ENCODE measurements at regions not wholly inside any gene's neighbourhood (a gene's known extent, or its start where the extent isn't known, plus 50 kb on each side); places are given as distances from the start of the nearest gene placed in this dataset.

- no peak overlapping the region for H3K9ac ChIP-seq (ENCODE audit: insufficient read depth in 1 of 2, low read depth in 2 of 2, low read length in 2 of 2)
- peaks cover 30 to 57% of the 10 kb centered on the region in 2 experiments; a peak in 4 of 5 replicates for H3K27me3 ChIP-seq (ENCODE audit: control insufficient read depth in 2 of 2, insufficient read depth in 2 of 2, low read length in 2 of 2)
- H3K79me2 ChIP-seq (ENCODE audit: control insufficient read depth, insufficient read depth, low read length), result no peaks in the 10 kb centered on the region
- no peaks in the 10 kb centered on the region for H3K4me1 ChIP-seq (replicated peaks in 1 of 2; ENCODE audit: control insufficient read depth in 2 of 2, insufficient read depth in 2 of 2, low read length in 2 of 2)
- TF ChIP-seq MCM7 (IDR thresholded peaks at IDR 0.05), result no peak
- TF ChIP-seq LCOR (CRISPR knock-in tag; IDR thresholded peaks at IDR 0.05), result no peak
- TF ChIP-seq MNT (conservative IDR thresholded peaks at IDR 0.05), result no peak
- TF ChIP-seq NFIX (CRISPR knock-in tag; IDR thresholded peaks at IDR 0.05; ENCODE audit: low read depth), result no peak
- TF ChIP-seq ZNF395 (CRISPR knock-in tag; IDR thresholded peaks at IDR 0.05), result no peak
- no peak for TF ChIP-seq ARID4B (CRISPR knock-in tag; IDR thresholded peaks at IDR 0.05)
- no peak for TF ChIP-seq JUNB (CRISPR knock-in tag; conservative IDR thresholded peaks at IDR 0.05)
- TF ChIP-seq ZFP91 (CRISPR knock-in tag; IDR thresholded peaks at IDR 0.05), result no peak
- TF ChIP-seq TEAD4 (IDR thresholded peaks at IDR 0.05; ENCODE audit: low read length), result no peak
- no peak for TF ChIP-seq TEAD4 (CRISPR knock-in tag; IDR thresholded peaks at IDR 0.05; ENCODE audit: borderline replicate concordance)
- no peak for TF ChIP-seq NELFE (IDR thresholded peaks at IDR 0.05; ENCODE audit: insufficient read depth, insufficient read length)
- no peak for TF ChIP-seq ZNF24 (IDR thresholded peaks at IDR 0.05)
- no peak for TF ChIP-seq CGGBP1 (CRISPR knock-in tag; IDR thresholded peaks at IDR 0.05)
- no peak for TF ChIP-seq SMAD4 (CRISPR knock-in tag; conservative IDR thresholded peaks at IDR 0.05)
- no peaks in the 10 kb centered on the region for H3K36me3 ChIP-seq (ENCODE audit: control insufficient read depth, insufficient read depth, low read length)
- no peak overlapping the region for H2AFZ ChIP-seq (ENCODE audit: low read depth, low read length)
- H3K4me3 ChIP-seq, result no peak overlapping the region
- no peak overlapping the region for H3K27ac ChIP-seq (ENCODE audit: extremely low read depth, low read depth, low read length)
- no peaks in the 10 kb centered on the region for H3K9me1 ChIP-seq (ENCODE audit: control insufficient read depth, insufficient read depth, low read length)
- ChIA-PET CTCF (ENCODE audit: low intra/inter-chr PET ratio) (no interaction called here), POLR2A (no interaction called here)
- 0% methylated on average over 4 of the region's 4 CpGs for WGBS (ENCODE audit: insufficient coverage, low coverage, missing lambda C conversion rate)
- DNase-seq (ENCODE audit: extremely low read depth in 1 of 4, low spot score in 3 of 4) (no peak), ATAC-seq (no peak), FAIRE-seq (no peak)
- in situ Hi-C loops (cut with MboI) (no loop called here), intact Hi-C loops (cut with micrococcal nuclease) (no loop called here)
- no peaks in the 10 kb centered on the region for H3K9me3 ChIP-seq (replicated peaks; ENCODE audit: control insufficient read depth, insufficient read depth, low read depth, low read length)
- H4K20me1 ChIP-seq (replicated peaks; ENCODE audit: control insufficient read depth, insufficient read depth, low read length), result no peaks in the 10 kb centered on the region
- BruUV-seq (replicated peaks), result no TSS peak
- no peak overlapping the region for H3K4me2 ChIP-seq (ENCODE audit: insufficient read depth, low read length)
Measured at GRCh38 chr16:14358697-14359305, 271.3 kb downstream of the PARN start.
